Muscle of back (tissue), 3 donors: ENCODE measurements at regions not wholly inside any gene's neighbourhood (a gene's known extent, or its start where the extent isn't known, plus 50 kb on each side); places are given as distances from the start of the nearest gene placed in this dataset.

Experiments used
- DNase-seq, 3 donors: peaks; one replicate each; pipeline versions ENCODE4 v3.0.0 to v3.0.0-alpha.2; 2013

GRCh38 chr21:40985370-40985769 is 138.4 kb upstream of the DSCAM start:
- no peak for DNase-seq

- DNase-seq: no peak
These were observed 143.4 kb upstream of the DSCAM start for GRCh38 chr21:40990366-40990765.

GRCh38 chr21:40997831-40998230 is 150.9 kb upstream of the DSCAM start:
- DNase-seq: no peak

- no peak for DNase-seq
These were observed 153.9 kb upstream of the DSCAM start for GRCh38 chr21:41000838-41001237.

- no peak for DNase-seq
These were observed 159.7 kb upstream of the DSCAM start for GRCh38 chr21:41006636-41007035.

GRCh38 chr21:41008351-41008750 is 159.6 kb upstream of the BACE2 start:
- DNase-seq: no peak

GRCh38 chr21:41008974-41009373 is 159.0 kb upstream of the BACE2 start:
- peak in 1 of 3 donors; percentile 34 for DNase-seq

GRCh38 chr21:41009398-41010100 is 158.4 kb upstream of the BACE2 start:
- peak in 1 of 3 donors; percentile 42 for DNase-seq

- DNase-seq: peak in 1 of 3 donors; percentile 55
These were observed 157.9 kb upstream of the BACE2 start for GRCh38 chr21:41010101-41010435.

- peak in 2 of 3 donors; percentile 59 to 85 for DNase-seq
These were observed 156.7 kb upstream of the BACE2 start for GRCh38 chr21:41011098-41011731.

- peak; percentile 47 to 90 (median 70) for DNase-seq
These were observed 156.0 kb upstream of the BACE2 start for GRCh38 chr21:41011951-41012366.

GRCh38 chr21:41012425-41012824 is 155.5 kb upstream of the BACE2 start:
- DNase-seq: no peak

GRCh38 chr21:41016472-41016871 is 151.5 kb upstream of the BACE2 start:
- DNase-seq: no peak

GRCh38 chr21:41018431-41018830 is 149.5 kb upstream of the BACE2 start:
- DNase-seq: peak in 1 of 3 donors; percentile 61

- DNase-seq: no peak
These were observed 144.0 kb upstream of the BACE2 start for GRCh38 chr21:41023936-41024335.

- DNase-seq: no peak
These were observed 143.6 kb upstream of the BACE2 start for GRCh38 chr21:41024341-41024740.

GRCh38 chr21:41024746-41025254 is 143.2 kb upstream of the BACE2 start:
- DNase-seq: peak in 2 of 3 donors; percentile 49 to 73

- no peak for DNase-seq
These were observed 138.4 kb upstream of the BACE2 start for GRCh38 chr21:41029571-41029970.

- DNase-seq: no peak
These were observed 136.2 kb upstream of the BACE2 start for GRCh38 chr21:41031701-41032220.

GRCh38 chr21:41032541-41032940 is 135.4 kb upstream of the BACE2 start:
- DNase-seq: no peak

GRCh38 chr21:41037212-41037611 is 130.7 kb upstream of the BACE2 start:
- no peak for DNase-seq

- no peak for DNase-seq
These were observed 130.0 kb upstream of the BACE2 start for GRCh38 chr21:41037936-41038335.

GRCh38 chr21:41043014-41043413 is 124.9 kb upstream of the BACE2 start:
- no peak for DNase-seq
